ENCODE measurements at regions not wholly inside any gene's neighbourhood (a gene's known extent, or its start where the extent isn't known, plus 50 kb on each side); places are given as distances from the start of the nearest gene placed in this dataset.

DNA sequence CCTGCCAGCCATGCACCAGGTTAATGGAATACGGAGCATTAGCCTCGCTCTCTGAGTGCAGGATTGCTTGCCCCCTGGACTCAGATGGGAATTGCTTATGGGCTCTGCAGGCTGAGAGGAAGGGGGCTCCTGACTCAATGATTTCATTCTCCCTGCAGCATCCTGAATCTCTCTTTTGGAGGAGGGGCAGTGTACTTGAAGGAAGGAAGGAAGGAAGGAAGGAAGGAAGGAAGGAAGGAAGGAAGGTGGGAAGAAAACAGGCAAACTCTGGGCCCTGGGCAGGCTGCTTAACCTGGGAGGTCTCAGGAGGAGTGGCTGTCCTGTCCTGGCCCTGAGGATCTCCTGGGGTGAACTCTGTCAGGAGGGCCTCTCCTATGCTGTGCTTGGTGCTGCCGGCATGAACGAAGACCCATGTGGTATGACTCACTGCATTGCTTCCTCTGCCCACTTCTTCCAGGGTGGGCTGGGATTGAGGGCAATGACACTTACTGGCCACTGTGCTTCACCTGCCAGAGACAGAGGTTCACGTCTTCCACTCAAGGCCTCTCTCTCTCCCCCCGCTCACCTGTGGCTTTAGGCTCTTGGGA, 257.1 kb upstream of the CSF3R start:
- TF ChIP-seq, protein P1, sequence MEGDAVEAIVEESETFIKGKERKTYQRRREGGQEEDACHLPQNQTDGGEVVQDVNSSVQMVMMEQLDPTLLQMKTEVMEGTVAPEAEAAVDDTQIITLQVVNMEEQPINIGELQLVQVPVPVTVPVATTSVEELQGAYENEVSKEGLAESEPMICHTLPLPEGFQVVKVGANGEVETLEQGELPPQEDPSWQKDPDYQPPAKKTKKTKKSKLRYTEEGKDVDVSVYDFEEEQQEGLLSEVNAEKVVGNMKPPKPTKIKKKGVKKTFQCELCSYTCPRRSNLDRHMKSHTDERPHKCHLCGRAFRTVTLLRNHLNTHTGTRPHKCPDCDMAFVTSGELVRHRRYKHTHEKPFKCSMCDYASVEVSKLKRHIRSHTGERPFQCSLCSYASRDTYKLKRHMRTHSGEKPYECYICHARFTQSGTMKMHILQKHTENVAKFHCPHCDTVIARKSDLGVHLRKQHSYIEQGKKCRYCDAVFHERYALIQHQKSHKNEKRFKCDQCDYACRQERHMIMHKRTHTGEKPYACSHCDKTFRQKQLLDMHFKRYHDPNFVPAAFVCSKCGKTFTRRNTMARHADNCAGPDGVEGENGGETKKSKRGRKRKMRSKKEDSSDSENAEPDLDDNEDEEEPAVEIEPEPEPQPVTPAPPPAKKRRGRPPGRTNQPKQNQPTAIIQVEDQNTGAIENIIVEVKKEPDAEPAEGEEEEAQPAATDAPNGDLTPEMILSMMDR (IDR thresholded peaks at IDR 0.05; ENCODE audit: low read length), result no peak
- TF ChIP-seq EZH2phosphoT487 (IDR thresholded peaks at IDR 0.05; ENCODE audit: low read length), result no peak
